GM04503 (cell line): ENCODE measurements at regions not wholly inside any gene's neighbourhood (a gene's known extent, or its start where the extent isn't known, plus 50 kb on each side); places are given as distances from the start of the nearest gene placed in this dataset.

Source experiments
- DNase-seq: peaks from one replicate; pipeline ENCODE4 v3.0.0-alpha.2; 2012; ENCODE audit warnings: low read depth

DNA sequence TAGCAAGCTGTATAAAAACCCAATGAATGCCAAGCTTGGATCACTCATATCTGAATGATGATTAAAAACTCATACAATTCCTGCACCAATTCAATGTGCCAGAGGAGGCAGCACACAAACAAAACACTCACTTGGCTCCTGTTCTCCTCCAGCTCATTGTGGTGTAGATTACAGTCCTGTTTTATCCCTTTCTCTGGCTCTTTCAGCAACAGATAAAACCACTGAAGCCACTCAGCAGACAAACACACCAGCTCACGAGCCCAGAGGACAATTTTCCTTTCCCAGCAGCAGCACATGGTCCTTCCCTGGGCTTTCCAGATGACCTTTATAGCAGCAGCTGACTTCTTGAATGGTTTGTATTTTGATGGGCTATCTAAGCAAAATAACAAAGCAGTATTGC, 107.3 kb upstream of the STARD3NL start:
- peak; percentile 6 for DNase-seq

DNA sequence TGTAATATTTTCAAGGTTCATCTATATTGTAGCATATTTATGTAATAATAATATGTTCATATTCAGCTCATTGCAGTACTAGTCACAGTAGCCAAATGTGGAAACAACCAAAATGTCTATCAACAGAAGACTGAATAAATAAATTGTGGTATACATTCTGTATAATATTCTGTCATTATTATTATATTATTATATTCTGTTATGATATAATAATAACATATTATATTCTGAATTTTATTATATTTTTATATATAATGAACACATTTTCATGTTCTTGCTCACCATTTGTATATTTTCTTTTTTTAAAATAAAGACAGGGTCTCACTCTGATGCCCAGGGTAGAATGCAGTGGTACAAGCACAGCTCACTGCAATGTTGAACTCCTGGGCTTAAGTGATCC, 91.2 kb upstream of the STARD3NL start:
- no peak for DNase-seq

- peak; percentile 34 for DNase-seq
Observed at GRCh38 chr7:38102507-38102906, 75.5 kb upstream of the STARD3NL start.

GRCh38 chr7:38105874-38106483, 72.1 kb upstream of the STARD3NL start:
- peak; percentile 16 for DNase-seq

DNA sequence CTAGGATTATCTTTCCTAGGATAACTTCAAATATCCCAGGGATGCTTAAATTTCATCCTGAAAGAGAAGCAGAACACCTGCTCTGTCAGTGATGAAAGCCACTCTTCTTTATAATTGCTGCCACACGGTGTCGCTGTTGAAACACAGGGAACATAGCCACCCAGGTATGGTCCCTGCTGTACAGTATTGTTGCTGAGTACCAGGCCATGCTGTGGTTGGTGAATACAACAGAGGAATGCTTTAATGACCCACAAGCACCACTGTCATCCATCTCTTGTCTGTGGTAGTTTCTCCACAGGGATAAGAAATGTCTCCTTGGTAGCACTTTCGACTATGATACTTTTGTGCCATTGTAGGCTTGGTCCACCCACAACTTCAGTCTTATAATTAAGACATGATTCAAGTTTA, 70.6 kb upstream of the STARD3NL start:
- peak; percentile 0 for DNase-seq

GRCh38 chr7:38112075-38112474, 66.0 kb upstream of the STARD3NL start:
- no peak for DNase-seq

DNA sequence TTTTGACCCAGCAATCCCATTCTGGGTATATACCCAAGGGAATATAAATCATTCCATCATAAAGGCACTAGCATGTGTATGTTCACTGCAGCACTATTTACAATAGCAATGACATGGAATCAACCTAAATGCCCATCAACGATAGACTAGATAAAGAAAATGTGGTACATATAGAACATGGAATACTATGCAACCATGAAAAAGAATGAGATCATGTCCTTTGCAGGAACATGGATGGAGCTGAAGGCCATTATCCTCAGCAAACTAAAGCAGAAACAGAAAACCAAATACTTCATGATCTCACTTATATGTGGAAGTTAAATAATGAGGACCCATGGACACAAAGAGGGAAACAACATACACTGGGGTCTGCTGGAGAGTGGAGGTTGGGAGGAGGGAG, 58.0 kb upstream of the STARD3NL start:
- DNase-seq: no peak

DNA sequence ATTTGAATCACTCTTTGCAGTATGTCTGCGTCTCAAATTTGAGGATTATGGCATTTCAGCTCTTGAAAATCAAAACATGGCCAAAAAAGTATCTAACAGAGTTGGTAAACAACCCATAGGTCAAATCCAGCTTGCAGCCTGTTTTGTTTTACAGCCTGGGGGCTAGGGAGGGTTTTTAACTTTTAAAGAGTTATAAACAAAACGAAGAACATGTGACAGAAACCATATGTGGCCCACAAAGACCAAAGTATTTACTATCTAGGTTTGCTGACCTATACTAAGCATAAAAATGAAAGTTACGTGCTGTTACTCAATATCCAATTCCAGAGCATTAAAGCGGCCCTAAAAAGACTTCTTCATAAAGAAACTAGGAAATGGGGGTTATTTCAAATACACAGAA, 55.5 kb upstream of the STARD3NL start:
- no peak for DNase-seq

DNA sequence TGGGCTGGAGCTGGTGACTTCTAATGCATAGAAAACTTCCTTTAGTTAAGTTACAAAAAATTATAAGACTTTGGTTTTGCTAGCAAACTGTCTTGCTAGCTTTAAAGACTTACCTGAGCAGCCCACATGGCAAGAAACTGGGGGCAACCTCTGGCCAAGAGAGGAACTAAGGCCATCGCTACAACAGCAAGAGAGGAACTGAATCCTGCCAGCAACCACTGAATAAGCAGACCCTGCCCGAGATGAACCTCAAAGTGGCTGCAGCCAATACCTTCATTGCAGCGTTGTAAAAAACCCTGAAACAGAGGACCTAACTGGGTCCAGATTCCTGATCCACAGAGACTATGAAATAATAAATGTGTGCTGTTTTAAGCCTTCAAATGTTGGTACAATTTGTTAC, 54.6 kb upstream of the STARD3NL start:
- DNase-seq: no peak

DNA sequence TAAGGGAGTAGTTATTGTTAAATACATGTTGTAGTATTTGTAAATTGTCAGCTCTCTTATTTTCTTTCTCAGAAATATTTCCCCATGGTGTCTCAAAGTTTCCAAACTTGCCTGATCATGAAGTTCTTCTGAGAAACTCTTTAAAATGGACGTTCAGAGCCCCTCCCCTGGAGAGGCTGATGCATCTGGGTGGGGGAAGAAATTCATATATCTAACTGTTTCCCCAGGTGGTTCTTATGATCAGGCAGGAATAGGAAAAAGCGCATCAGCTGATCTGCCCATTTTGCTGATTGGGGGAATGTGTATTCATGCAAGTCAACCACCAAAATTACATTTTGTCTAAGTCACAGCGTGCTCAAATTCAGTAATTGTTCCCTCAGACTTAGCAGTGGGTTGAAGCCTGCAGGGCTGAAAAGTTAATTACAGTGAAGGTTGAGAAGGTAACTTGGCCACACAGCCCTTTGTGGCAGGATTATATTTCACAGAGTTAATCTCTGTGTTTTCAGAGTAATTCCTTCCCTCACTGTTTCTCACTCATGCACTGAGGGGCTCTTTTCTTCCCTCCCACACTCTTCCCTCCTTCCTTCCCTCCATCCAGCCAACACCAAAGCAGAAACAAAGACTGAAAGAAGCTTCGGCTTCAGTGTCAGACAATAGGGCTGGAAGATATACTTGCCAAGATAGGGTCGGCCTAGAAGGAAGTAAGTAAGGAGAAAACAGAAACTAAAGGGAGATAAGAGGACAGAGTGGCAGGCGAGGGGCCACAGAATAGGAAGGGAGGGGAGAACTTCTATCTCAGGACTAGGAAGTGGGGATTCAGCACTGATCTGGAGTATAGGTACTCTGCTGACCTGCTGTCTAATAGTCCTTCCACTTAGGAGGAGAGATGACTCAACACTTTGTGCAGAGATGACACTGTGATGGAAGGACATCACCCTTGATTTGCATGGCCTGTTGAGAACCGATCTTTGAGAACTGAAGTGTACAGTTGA, 50.5 kb upstream of the STARD3NL start:
- no peak for DNase-seq
